Brain microvascular endothelial cell (primary cell): ENCODE measurements at regions not wholly inside any gene's neighbourhood (a gene's known extent, or its start where the extent isn't known, plus 50 kb on each side); places are given as distances from the start of the nearest gene placed in this dataset.

Source experiments
- DNase-seq: peaks from one replicate; pipeline ENCODE4 v3.0.0-alpha.2; 2020
- H3K27ac ChIP-seq: fragments of 250-450 bp; sonication (Bioruptor Pico); 2 replicates; pipeline ENCODE4 v1.5.1; 2020; ENCODE audit warnings: mild to moderate bottlenecking, moderate library complexity
- H3K27me3 ChIP-seq: fragments of 250-450 bp; sonication (Bioruptor Pico); replicated peaks from 2 replicates; pipeline ENCODE4 v1.5.1; 2020; ENCODE audit warnings: mild to moderate bottlenecking
- H3K36me3 ChIP-seq: fragments of 250-450 bp; sonication (Bioruptor Pico); replicated peaks from 2 replicates; pipeline ENCODE4 v1.5.1; 2020; ENCODE audit warnings: mild to moderate bottlenecking
- H3K4me3 ChIP-seq: 2 replicates; pipeline ENCODE4 v1.5.1; 2011; ENCODE audit warnings: low read depth, mild to moderate bottlenecking, control low read depth, low read length, moderate library complexity
- CTCF ChIP-seq: IDR thresholded peaks from 2 replicates; pipeline ENCODE4 v1.5.1; 2011; ENCODE audit warnings: low read depth, mild to moderate bottlenecking, moderate library complexity, low read length, control low read depth, inconsistent platforms; ENCODE audit errors: missing control alignments
- in situ Hi-C: cut with HindIII; loops from 2 replicates; pipeline ENCODE4 v1.10.0; 2017; ENCODE audit warnings: low sequenced_read_pairs, low pct_ligation_motif_present

- no peak for DNase-seq
- no peak for TF ChIP-seq CTCF
- no peaks in the 10 kb centered on the region for H3K36me3 ChIP-seq
- in situ Hi-C loops, result no loop called here
- no peaks in the 10 kb centered on the region for H3K27me3 ChIP-seq
- H3K27ac ChIP-seq, result no peak overlapping the region
- H3K4me3 ChIP-seq, result no peak overlapping the region
These were observed 116.8 kb upstream of the SPATA13 start for GRCh38 chr13:24043590-24044350.

- no peak overlapping the region for H3K27ac ChIP-seq
- in situ Hi-C loops, result no loop called here
- no peaks in the 10 kb centered on the region for H3K27me3 ChIP-seq
- no peak for DNase-seq
- no peaks in the 10 kb centered on the region for H3K36me3 ChIP-seq
- TF ChIP-seq CTCF, result no peak
- no peak overlapping the region for H3K4me3 ChIP-seq
These were observed 114.9 kb upstream of the SPATA13 start for GRCh38 chr13:24045597-24045996.

- no peak overlapping the region for H3K27ac ChIP-seq
- H3K4me3 ChIP-seq, result no peak overlapping the region
- no peaks in the 10 kb centered on the region for H3K36me3 ChIP-seq
- in situ Hi-C loops, result no loop called here
- peak; percentile 82 for DNase-seq
- no peaks in the 10 kb centered on the region for H3K27me3 ChIP-seq
- TF ChIP-seq CTCF, result no peak
These were observed 110.2 kb upstream of the SPATA13 start for GRCh38 chr13:24050292-24050711.

GRCh38 chr13:24050796-24051715, 109.5 kb upstream of the SPATA13 start:
- no peak overlapping the region for H3K4me3 ChIP-seq
- in situ Hi-C loops, result no loop called here
- no peak for DNase-seq
- no peak for TF ChIP-seq CTCF
- H3K27ac ChIP-seq, result no peak overlapping the region
- no peaks in the 10 kb centered on the region for H3K36me3 ChIP-seq
- H3K27me3 ChIP-seq, result no peaks in the 10 kb centered on the region

- Histone ChIP-seq H3K36me3 (no peaks in the 10 kb centered on the region), H3K27me3 (no peaks in the 10 kb centered on the region), H3K27ac (no peak overlapping the region), H3K4me3 (no peak overlapping the region)
- in situ Hi-C loops, result no loop called here
- DNase-seq, result no peak
- TF ChIP-seq CTCF, result peak; percentile 39
These were observed 107.7 kb upstream of the SPATA13 start for GRCh38 chr13:24052547-24053518.
